ENCODE measurements at regions not wholly inside any gene's neighbourhood (a gene's known extent, or its start where the extent isn't known, plus 50 kb on each side); places are given as distances from the start of the nearest gene placed in this dataset.
A peak's percentile ranks its signal among the peaks of the same experiment; 100 is the strongest.

DNA sequence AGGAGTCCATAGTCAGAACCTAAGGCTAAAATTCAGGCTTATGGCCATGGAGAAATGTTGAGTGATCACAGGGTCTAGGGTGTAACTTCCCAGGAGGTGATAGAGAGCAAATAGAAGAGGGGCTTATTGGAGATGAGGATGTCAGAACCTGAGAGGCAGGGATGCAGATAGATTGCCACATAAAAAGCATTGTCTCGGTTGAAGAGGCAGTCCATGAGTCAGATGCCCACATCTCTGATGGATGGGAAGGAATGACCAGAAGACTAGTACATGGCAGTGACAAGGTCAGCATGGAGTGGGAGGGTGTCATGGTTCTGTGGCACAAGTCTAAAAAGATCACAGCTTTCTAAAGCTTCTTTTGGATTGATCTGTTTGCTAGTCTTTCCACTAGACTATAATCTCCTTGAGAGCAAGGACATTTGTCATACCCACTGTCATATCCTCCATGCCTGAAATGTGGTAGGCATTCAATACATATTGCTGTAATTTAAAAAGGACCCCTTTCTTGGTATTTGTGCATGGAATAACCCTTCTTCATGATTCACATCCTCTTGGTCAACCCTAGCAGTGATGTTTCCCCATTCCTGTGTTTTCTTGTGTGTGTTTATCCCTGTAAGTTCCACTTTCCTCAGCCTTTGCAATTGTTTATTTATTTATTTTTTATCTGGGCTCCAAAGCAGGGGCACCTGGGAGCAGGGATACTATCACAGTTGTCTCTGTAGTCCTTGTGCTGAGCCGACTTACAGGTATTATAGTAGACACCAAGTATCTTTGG lies 613.4 kb upstream of the CFAP20DC start:
- 100% methylated on average over 1 of the region's 2 CpGs for WGBS (ENCODE audit: insufficient coverage, low lambda C conversion rate)
- H3K27me3 ChIP-seq (ENCODE audit: control insufficient read depth, insufficient read depth, low read length): no peaks in the 10 kb centered on the region
- peaks cover 5% of the 10 kb centered on the region for H3K4me1 ChIP-seq (ENCODE audit: control insufficient read depth, insufficient read depth, low read length)
- H3K9me3 ChIP-seq (ENCODE audit: control insufficient read depth, low read depth, low read length): no peaks in the 10 kb centered on the region
- no peak overlapping the region for H3K4me3 ChIP-seq (ENCODE audit: low read length)
- no peak for DNase-seq
- no peaks in the 10 kb centered on the region for H3K36me3 ChIP-seq (ENCODE audit: control insufficient read depth, insufficient read depth, low read length)
- H3K27ac ChIP-seq (ENCODE audit: low read length): no peak overlapping the region

DNA sequence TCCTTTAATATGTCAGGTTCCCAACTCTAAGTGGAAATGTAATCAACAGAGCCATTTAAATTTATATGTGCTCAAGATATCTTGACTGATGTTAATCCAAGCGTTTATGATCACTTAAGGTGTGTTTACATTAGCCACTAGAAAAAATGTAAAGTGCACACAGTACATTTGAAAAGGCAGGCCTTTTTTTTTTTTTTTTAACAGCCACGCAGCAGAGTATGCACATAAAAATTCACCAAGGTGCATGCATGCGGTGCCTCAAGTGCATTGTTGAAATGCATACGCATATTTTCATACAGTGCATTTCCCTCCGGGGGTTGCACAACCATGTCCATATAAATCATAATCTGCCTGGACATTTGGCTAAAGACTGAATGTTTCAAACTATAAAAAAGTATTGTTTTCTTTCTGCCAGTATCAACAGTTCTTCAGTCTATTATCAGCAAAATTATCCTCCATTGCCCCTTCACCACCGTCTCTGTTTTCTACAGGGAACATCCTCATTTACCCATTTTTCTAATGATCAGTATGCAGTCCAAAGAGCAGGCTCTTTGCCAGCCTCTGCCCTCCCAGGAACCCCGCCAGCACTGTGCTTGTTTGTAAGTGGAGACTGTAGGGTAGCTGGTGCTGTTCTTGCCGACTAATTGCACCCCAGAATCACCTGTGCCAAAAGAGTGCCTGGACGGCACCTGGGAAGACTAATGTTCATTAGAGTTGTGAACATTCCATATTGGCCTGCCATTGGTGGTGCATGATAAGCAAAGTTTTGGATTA lies 611.2 kb upstream of the CFAP20DC start:
- no peak overlapping the region for H3K27ac ChIP-seq (ENCODE audit: low read length)
- no peak for DNase-seq
- H3K4me3 ChIP-seq (ENCODE audit: low read length): no peak overlapping the region
- peaks cover 5% of the 10 kb centered on the region for H3K4me1 ChIP-seq (ENCODE audit: control insufficient read depth, insufficient read depth, low read length)
- no peaks in the 10 kb centered on the region for H3K9me3 ChIP-seq (ENCODE audit: control insufficient read depth, low read depth, low read length)
- H3K27me3 ChIP-seq (ENCODE audit: control insufficient read depth, insufficient read depth, low read length): no peaks in the 10 kb centered on the region
- 10% methylated on average over 2 of the region's 9 CpGs for WGBS (ENCODE audit: insufficient coverage, low lambda C conversion rate)
- no peaks in the 10 kb centered on the region for H3K36me3 ChIP-seq (ENCODE audit: control insufficient read depth, insufficient read depth, low read length)

DNA sequence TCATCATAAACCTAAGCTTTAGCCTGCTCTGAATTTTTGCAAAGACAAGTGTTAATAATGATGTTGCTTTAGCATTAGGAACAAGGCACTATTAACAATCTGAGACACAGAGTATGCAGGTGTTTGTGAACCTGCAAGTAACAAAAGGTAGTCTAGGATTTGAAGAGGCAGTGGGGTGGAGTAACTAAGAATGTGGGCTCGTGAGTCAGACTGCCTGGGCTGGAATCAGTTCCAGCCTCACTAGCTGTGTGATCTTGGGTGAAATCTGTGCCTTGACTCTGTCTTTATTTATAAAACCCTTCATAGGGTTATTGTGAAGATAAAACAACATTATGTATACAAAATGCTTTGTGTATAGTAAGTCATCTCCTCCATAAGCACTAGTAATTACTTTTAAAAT lies 610.6 kb upstream of the CFAP20DC start:
- Histone ChIP-seq H3K27me3 (ENCODE audit: control insufficient read depth, insufficient read depth, low read length) (no peaks in the 10 kb centered on the region), H3K9me3 (ENCODE audit: control insufficient read depth, low read depth, low read length) (no peaks in the 10 kb centered on the region), H3K36me3 (ENCODE audit: control insufficient read depth, insufficient read depth, low read length) (no peaks in the 10 kb centered on the region), H3K4me3 (ENCODE audit: low read length) (no peak overlapping the region), H3K27ac (ENCODE audit: low read length) (no peak overlapping the region), H3K4me1 (ENCODE audit: control insufficient read depth, insufficient read depth, low read length) (peaks cover 5% of the 10 kb centered on the region)
- WGBS (ENCODE audit: insufficient coverage, low lambda C conversion rate): no CpG with 5 or more reads among the region's 1 CpG
- no peak for DNase-seq

DNA sequence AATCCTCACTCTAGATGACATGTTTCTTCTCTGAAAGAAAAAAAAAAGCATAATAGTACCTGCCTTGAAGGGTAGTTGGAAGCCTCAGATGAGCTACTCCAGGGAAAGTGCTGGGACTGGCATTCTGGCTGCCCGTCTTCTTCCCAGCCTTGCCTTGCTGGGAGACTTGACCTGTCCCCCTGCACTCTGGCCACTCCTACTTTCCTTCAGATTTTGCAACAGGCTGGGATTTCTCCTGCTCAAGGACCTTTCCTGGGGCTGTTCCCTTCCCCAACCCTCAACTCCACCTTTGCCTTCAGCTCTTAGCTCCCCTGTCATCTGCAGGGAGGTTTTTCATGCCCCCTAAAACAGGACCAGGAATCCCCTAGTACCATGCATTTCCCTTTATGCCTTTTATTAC lies 609.9 kb upstream of the CFAP20DC start:
- no peak overlapping the region for H3K4me3 ChIP-seq (ENCODE audit: low read length)
- peaks cover 3% of the 10 kb centered on the region for H3K4me1 ChIP-seq (ENCODE audit: control insufficient read depth, insufficient read depth, low read length)
- no peaks in the 10 kb centered on the region for H3K36me3 ChIP-seq (ENCODE audit: control insufficient read depth, insufficient read depth, low read length)
- no peak overlapping the region for H3K27ac ChIP-seq (ENCODE audit: low read length)
- no peaks in the 10 kb centered on the region for H3K27me3 ChIP-seq (ENCODE audit: control insufficient read depth, insufficient read depth, low read length)
- no peaks in the 10 kb centered on the region for H3K9me3 ChIP-seq (ENCODE audit: control insufficient read depth, low read depth, low read length)
- no CpG with 5 or more reads among the region's 1 CpG for WGBS (ENCODE audit: insufficient coverage, low lambda C conversion rate)
- no peak for DNase-seq

DNA sequence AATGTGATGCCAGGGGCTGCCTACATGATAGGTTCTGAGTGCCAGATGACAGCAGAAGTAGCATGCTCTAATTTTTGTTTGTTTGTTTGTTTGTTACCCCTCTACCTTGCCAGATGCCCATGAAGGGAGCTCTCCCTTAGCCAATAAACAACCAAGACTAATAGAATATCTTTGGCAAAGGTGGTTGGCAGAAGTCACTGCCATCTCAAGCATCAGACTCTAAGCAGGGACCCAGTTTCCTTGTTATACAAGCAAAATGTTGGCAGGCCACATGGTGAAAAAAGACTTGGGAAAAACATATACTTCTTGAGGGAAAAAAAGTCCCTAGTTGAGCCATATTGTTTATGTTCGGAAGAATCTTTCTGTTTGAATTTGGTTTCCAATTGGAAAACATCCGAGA lies 609.0 kb upstream of the CFAP20DC start:
- Histone ChIP-seq H3K9me3 (ENCODE audit: control insufficient read depth, low read depth, low read length) (no peaks in the 10 kb centered on the region), H3K27ac (ENCODE audit: low read length) (no peak overlapping the region), H3K36me3 (ENCODE audit: control insufficient read depth, insufficient read depth, low read length) (no peaks in the 10 kb centered on the region), H3K27me3 (ENCODE audit: control insufficient read depth, insufficient read depth, low read length) (no peaks in the 10 kb centered on the region), H3K4me3 (ENCODE audit: low read length) (no peak overlapping the region), H3K4me1 (ENCODE audit: control insufficient read depth, insufficient read depth, low read length) (no peaks in the 10 kb centered on the region)
- DNase-seq: no peak
- WGBS (ENCODE audit: insufficient coverage, low lambda C conversion rate): 80% methylated on average over 1 of the region's 2 CpGs

DNA sequence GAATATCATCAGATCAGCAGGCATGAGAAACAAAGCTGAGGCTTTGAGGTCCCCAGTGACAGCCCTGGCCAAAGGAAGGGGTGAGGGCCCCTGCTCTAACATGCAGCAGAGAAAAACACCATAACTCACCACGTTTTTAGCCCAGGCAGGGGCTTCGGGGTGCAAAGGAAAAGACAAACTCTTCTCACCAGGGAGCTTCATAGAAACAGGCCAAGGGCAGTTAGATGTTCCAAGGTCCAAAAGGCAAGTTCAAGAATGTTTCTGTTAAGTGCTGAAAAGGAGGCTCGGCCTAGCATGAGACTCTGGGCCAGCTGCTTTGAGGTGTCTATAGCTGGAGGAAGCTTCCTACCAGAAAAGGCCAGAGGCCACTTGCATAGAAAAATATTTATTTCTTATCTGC lies 608.4 kb upstream of the CFAP20DC start:
- Histone ChIP-seq H3K27ac (ENCODE audit: low read length) (no peak overlapping the region), H3K36me3 (ENCODE audit: control insufficient read depth, insufficient read depth, low read length) (no peaks in the 10 kb centered on the region), H3K27me3 (ENCODE audit: control insufficient read depth, insufficient read depth, low read length) (no peaks in the 10 kb centered on the region), H3K4me3 (ENCODE audit: low read length) (no peak overlapping the region), H3K9me3 (ENCODE audit: control insufficient read depth, low read depth, low read length) (no peaks in the 10 kb centered on the region), H3K4me1 (ENCODE audit: control insufficient read depth, insufficient read depth, low read length) (no peaks in the 10 kb centered on the region)
- DNase-seq: peak in 1 of 2 donors; percentile 64
- WGBS (ENCODE audit: insufficient coverage, low lambda C conversion rate): no CpG with 5 or more reads among the region's 3 CpGs

DNA sequence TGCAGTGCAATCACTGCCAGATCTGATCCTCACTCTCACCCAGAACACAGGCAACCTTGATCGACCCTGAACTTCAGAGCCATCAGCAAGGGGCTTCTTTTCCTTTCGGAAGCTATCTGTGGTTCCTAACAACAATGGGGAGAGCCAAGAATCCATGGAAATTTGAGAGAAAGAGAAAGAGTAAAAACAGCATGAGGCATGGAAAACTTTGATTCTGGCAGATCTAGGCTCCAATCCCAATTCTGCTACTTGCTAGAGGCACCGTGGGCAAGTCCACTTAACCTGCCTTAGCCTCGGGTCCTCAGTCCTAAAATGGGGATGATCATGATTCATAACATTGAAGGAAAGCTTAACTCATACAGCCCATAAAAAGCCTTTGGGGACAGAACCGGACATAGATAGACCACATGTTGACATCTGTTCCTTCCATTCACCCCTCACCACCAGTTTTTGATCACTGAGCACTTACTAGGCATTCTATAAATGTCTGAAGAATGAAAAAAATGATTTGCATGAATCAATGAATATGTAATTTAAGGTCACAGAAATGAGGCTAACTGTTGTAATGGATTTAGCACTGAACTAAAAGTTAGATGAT lies 605.7 kb upstream of the CFAP20DC start:
- no peak for DNase-seq
- H3K4me1 ChIP-seq (ENCODE audit: control insufficient read depth, insufficient read depth, low read length): no peaks in the 10 kb centered on the region
- H3K4me3 ChIP-seq (ENCODE audit: low read length): no peak overlapping the region
- no peak overlapping the region for H3K27ac ChIP-seq (ENCODE audit: low read length)
- H3K27me3 ChIP-seq (ENCODE audit: control insufficient read depth, insufficient read depth, low read length): no peaks in the 10 kb centered on the region
- no peaks in the 10 kb centered on the region for H3K9me3 ChIP-seq (ENCODE audit: control insufficient read depth, low read depth, low read length)
- H3K36me3 ChIP-seq (ENCODE audit: control insufficient read depth, insufficient read depth, low read length): no peaks in the 10 kb centered on the region
- WGBS (ENCODE audit: insufficient coverage, low lambda C conversion rate): no CpG with 5 or more reads among the region's 5 CpGs

DNA sequence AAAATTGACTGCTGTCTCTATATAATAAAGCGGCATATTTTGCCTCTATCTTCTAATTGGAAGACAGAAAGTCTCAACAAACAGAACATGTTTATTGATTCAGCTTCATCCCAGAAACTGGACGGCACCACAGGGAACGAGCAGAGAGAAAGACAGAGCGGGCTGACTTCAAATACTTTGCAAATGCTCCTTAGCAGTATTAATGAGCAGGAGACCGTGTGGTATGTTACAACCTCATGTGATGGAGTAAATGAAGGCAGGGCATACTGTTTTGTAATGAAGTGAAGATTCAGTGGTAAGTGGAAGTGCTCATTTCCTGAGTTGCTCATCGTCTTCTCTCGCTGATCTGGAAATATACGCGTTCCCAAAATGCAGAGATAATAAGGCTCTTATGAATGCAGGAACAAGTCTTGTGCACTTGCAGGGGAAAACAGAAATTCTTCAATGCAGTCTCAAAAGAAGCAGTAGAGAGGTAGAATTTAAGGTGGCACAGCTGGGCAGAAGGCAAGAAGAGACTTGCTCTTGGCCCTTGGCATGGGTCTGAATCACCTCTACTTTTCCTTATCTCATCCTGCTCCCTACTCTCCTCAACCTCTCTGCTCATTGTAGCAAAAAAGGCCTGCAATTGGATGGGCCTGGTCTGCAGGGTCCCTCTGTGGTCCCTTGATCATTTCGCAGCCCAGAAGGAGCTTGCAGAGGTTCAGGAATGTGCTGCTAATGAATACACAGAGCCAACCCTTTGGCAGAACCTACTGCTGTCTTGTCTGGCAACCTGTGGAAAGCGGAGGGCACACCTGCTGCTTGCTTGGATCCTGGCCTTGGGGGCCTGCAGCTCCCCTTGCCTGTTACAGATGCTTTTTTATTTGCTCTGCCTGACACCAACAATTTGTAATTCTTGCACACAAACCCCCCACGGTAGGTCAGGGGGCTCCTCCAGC lies 604.9 kb upstream of the CFAP20DC start:
- Histone ChIP-seq H3K4me3 (ENCODE audit: low read length) (no peak overlapping the region), H3K9me3 (ENCODE audit: control insufficient read depth, low read depth, low read length) (no peaks in the 10 kb centered on the region), H3K4me1 (ENCODE audit: control insufficient read depth, insufficient read depth, low read length) (no peaks in the 10 kb centered on the region), H3K27ac (ENCODE audit: low read length) (no peak overlapping the region), H3K36me3 (ENCODE audit: control insufficient read depth, insufficient read depth, low read length) (no peaks in the 10 kb centered on the region), H3K27me3 (ENCODE audit: control insufficient read depth, insufficient read depth, low read length) (no peaks in the 10 kb centered on the region)
- 93% methylated on average over 3 of the region's 12 CpGs for WGBS (ENCODE audit: insufficient coverage, low lambda C conversion rate)
- peak in 1 of 2 donors; percentile 6 for DNase-seq

DNA sequence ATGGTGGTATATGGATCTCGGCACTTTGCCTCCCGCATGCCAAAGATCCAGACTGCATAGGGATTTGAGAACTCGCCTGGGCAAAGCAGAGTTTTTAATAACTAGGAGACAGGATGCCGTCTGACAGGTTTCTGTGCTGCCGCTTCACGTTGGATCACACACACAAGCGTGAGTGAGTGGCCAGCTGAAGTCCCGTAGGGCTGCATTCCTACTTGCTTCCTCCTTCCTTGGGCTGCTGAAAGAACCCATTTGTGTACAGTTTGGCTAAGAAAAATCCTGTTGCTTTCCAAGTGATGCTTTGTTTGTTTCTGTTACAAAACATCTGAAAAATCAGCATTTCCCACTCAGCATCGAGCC lies 604.3 kb upstream of the CFAP20DC start:
- H3K27me3 ChIP-seq (ENCODE audit: control insufficient read depth, insufficient read depth, low read length): no peaks in the 10 kb centered on the region
- H3K9me3 ChIP-seq (ENCODE audit: control insufficient read depth, low read depth, low read length): no peaks in the 10 kb centered on the region
- H3K4me1 ChIP-seq (ENCODE audit: control insufficient read depth, insufficient read depth, low read length): no peaks in the 10 kb centered on the region
- H3K27ac ChIP-seq (ENCODE audit: low read length): no peak overlapping the region
- H3K4me3 ChIP-seq (ENCODE audit: low read length): no peak overlapping the region
- WGBS (ENCODE audit: insufficient coverage, low lambda C conversion rate): no CpG with 5 or more reads among the region's 9 CpGs
- DNase-seq: peak in 1 of 2 donors; percentile 8
- no peaks in the 10 kb centered on the region for H3K36me3 ChIP-seq (ENCODE audit: control insufficient read depth, insufficient read depth, low read length)

All from large intestine (tissue), 3 donors.